PC-9 (cell line): ENCODE measurements at regions not wholly inside any gene's neighbourhood (a gene's known extent, or its start where the extent isn't known, plus 50 kb on each side); places are given as distances from the start of the nearest gene placed in this dataset.

ENCODE experiments used
- BruUV-seq: library from RNA; stranded (reverse); fragments of 400-500 nt; replicated peaks from 2 replicates; lab custom pipeline; 2021; lab: Mats Ljungman, UMichigan
- CTCF ChIA-PET: fragments of 300-600 bp; sonication (Branson Sonifier 250); formaldehyde crosslinking; loops from one replicate; lab custom pipeline; 2022; ENCODE audit warnings: antibody characterized with exemption; lab: Charles Lee
- POLR2A ChIA-PET: fragments of 300-600 bp; sonication (Branson Sonifier 250); formaldehyde crosslinking; loops from one replicate; lab custom pipeline; 2022; ENCODE audit warnings: antibody characterized with exemption; ENCODE audit not compliant: unreplicated experiment; lab: Charles Lee
- DNase-seq, 2 experiments: peaks; one replicate each; pipeline versions ENCODE4 v3.0.0 to v3.0.0-alpha.2; 2015 to 2022; ENCODE audit warnings: mixed read lengths in 1 of 2
- H2AFZ ChIP-seq: fragments of 200-600 bp; sonication (generic); 2 replicates; pipeline ENCODE4 v1.8.1; 2017; ENCODE audit warnings: antibody characterized with exemption
- H3F3A ChIP-seq: fragments of 200-600 bp; sonication (generic); 2 replicates; pipeline ENCODE4 v1.8.1; 2017; ENCODE audit warnings: antibody characterized with exemption, mild to moderate bottlenecking, low read depth; ENCODE audit not compliant: insufficient read depth
- H3K27ac ChIP-seq: fragments of 200-600 bp; sonication (generic); 2 replicates; pipeline ENCODE4 v1.6.1; 2016; ENCODE audit warnings: mixed run types
- H3K27me3 ChIP-seq: fragments of 200-600 bp; sonication (generic); 2 replicates; pipeline ENCODE4 v1.6.1; 2016; ENCODE audit warnings: low read depth, mixed run types; ENCODE audit not compliant: insufficient read depth
- H3K36me3 ChIP-seq: fragments of 200-600 bp; sonication (generic); 2 replicates; pipeline ENCODE4 v1.6.1; 2016; ENCODE audit warnings: low read depth, mixed run types
- H3K4me1 ChIP-seq: fragments of 200-600 bp; sonication (generic); replicated peaks from 2 replicates; pipeline ENCODE4 v1.6.1; 2016; ENCODE audit warnings: mixed run types; ENCODE audit not compliant: insufficient read depth
- H3K4me2 ChIP-seq: fragments of 200-600 bp; sonication (generic); 2 replicates; pipeline ENCODE4 v1.6.1; 2017; ENCODE audit warnings: mixed run types
- H3K4me3 ChIP-seq: fragments of 200-600 bp; sonication (generic); 2 replicates; pipeline ENCODE4 v1.6.1; 2016; ENCODE audit warnings: mixed run types
- H3K79me2 ChIP-seq: fragments of 200-600 bp; sonication (generic); 2 replicates; pipeline ENCODE4 v1.6.1; 2017; ENCODE audit warnings: low read depth, mixed run types
- H3K9me2 ChIP-seq: fragments of 200-600 bp; sonication (generic); 2 replicates; pipeline ENCODE4 v1.8.1; 2017; ENCODE audit warnings: mild to moderate bottlenecking; ENCODE audit not compliant: insufficient read depth
- H3K9me3 ChIP-seq: fragments of 200-600 bp; sonication (generic); 2 replicates; pipeline ENCODE4 v1.8.1; 2016; ENCODE audit warnings: low read depth; ENCODE audit not compliant: insufficient read depth
- H4K20me1 ChIP-seq: fragments of 200-600 bp; sonication (generic); 2 replicates; pipeline ENCODE4 v1.8.1; 2017; ENCODE audit not compliant: insufficient read depth
- EZH2 ChIP-seq: fragments of 200-600 bp; sonication (generic); IDR thresholded peaks from 2 replicates; pipeline ENCODE4 v1.8.0; 2017; ENCODE audit warnings: antibody characterized with exemption, low read depth
- intact Hi-C: fragments of 100-400 bp; cut with micrococcal nuclease; formaldehyde crosslinking; loops from one replicate; pipeline ENCODE4 v1.10.0; 2022; ENCODE audit not compliant: unreplicated experiment
- TF ChIP-seq, protein P1 (sequence below): fragments of 200-600 bp; sonication (generic); conservative IDR thresholded peaks from 2 replicates; pipeline ENCODE4 v1.6.1; 2017; ENCODE audit warnings: mixed run types, antibody characterized with exemption, mild to moderate bottlenecking, moderate library complexity

DNA sequence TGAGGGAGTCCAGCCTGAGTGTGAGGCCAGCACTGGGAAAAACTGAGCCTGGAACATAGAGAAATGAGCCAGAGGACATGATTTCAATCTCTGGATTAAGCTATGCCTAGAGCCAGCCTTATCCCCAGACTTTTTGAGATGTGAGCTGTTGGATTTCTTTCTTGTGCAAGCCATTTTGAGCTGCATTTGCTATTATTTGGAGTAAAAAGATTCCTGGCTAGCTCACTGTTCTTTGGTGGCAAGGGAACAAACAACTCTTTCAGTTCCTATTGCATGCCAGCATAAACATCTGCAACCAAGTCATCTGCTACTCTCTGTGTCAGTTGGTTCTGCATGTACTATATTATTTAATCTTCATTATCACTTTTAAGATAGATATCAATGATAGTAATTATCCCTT, 70.1 kb upstream of the MAN2A1 start:
- TF ChIP-seq, protein P1, sequence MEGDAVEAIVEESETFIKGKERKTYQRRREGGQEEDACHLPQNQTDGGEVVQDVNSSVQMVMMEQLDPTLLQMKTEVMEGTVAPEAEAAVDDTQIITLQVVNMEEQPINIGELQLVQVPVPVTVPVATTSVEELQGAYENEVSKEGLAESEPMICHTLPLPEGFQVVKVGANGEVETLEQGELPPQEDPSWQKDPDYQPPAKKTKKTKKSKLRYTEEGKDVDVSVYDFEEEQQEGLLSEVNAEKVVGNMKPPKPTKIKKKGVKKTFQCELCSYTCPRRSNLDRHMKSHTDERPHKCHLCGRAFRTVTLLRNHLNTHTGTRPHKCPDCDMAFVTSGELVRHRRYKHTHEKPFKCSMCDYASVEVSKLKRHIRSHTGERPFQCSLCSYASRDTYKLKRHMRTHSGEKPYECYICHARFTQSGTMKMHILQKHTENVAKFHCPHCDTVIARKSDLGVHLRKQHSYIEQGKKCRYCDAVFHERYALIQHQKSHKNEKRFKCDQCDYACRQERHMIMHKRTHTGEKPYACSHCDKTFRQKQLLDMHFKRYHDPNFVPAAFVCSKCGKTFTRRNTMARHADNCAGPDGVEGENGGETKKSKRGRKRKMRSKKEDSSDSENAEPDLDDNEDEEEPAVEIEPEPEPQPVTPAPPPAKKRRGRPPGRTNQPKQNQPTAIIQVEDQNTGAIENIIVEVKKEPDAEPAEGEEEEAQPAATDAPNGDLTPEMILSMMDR = no peak
- intact Hi-C loops = no loop called here
- no peak overlapping the region for H3K4me2 ChIP-seq
- H2AFZ ChIP-seq = no peak overlapping the region
- BruUV-seq = no TSS peak
- H4K20me1 ChIP-seq = no peaks in the 10 kb centered on the region
- H3K4me3 ChIP-seq = no peak overlapping the region
- POLR2A ChIA-PET = no interaction called here
- no peaks in the 10 kb centered on the region for H3K36me3 ChIP-seq
- H3K4me1 ChIP-seq = no peaks in the 10 kb centered on the region
- H3K27me3 ChIP-seq = no peaks in the 10 kb centered on the region
- H3K9me3 ChIP-seq = no peaks in the 10 kb centered on the region
- DNase-seq = no peak
- H3K9me2 ChIP-seq = no peaks in the 10 kb centered on the region
- CTCF ChIA-PET = no interaction called here
- no peaks in the 10 kb centered on the region for H3K79me2 ChIP-seq
- no peaks in the 10 kb centered on the region for H3F3A ChIP-seq
- H3K27ac ChIP-seq = no peak overlapping the region

DNA sequence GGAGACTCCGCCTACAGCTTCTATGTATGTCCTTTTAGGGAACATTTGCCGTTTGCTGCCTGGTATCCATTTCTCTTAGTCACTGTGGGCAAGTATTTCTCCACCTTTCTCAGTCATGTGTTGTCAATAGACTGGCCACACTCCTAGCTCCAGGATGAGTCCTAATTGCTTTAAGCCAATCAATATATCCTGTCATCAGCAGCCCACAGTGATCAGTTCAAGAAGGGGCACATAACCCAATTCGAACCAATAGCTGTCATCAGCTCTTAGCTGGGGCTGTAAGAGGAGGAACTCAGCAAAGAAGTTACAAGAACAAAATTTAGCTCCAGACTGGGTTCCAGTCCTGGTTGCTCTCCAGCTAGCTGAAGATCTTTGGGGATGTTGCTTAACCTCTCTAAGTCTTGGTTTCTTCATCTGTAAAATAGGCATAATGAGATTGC, 70.7 kb upstream of the MAN2A1 start:
- POLR2A ChIA-PET = no interaction called here
- BruUV-seq = no TSS peak
- CTCF ChIA-PET = no interaction called here

DNA sequence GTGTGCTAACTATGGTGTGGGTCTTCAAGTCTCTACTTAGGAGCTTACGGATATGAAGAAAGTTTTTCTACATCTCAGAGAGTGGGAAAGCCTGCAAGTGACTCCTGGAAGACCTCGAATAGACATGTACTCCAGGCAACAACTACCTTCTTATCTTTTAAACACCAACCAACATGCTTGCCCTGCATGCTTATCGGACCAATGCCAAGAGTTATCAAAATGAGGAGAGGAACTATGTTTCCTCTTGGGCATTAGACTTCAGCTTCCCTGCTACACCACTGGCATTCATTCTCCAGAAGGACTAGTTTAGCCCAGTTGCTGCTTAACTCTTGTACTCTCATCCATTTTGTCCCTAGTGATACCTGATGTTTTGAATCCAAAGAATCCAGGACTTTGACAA, 74.7 kb upstream of the MAN2A1 start:
- no peaks in the 10 kb centered on the region for H3K27me3 ChIP-seq
- intact Hi-C loops = no loop called here
- H3K4me1 ChIP-seq = no peaks in the 10 kb centered on the region
- no peaks in the 10 kb centered on the region for H4K20me1 ChIP-seq
- DNase-seq = no peak
- H3K4me2 ChIP-seq = no peak overlapping the region
- no peaks in the 10 kb centered on the region for H3K9me3 ChIP-seq
- no TSS peak for BruUV-seq
- H3K27ac ChIP-seq = no peak overlapping the region
- POLR2A ChIA-PET = no interaction called here
- H3K9me2 ChIP-seq = no peaks in the 10 kb centered on the region
- H3K79me2 ChIP-seq = no peaks in the 10 kb centered on the region
- H3K36me3 ChIP-seq = no peaks in the 10 kb centered on the region
- H3F3A ChIP-seq = no peaks in the 10 kb centered on the region
- TF ChIP-seq, protein P1 = no peak
- TF ChIP-seq EZH2 = no peak
- H3K4me3 ChIP-seq = no peak overlapping the region
- CTCF ChIA-PET = no interaction called here
- H2AFZ ChIP-seq = no peak overlapping the region

More for the DNA sequence above, 70.7 kb upstream of the MAN2A1 start:
- Histone ChIP-seq H3K4me3 (no peak overlapping the region), H3K27ac (no peak overlapping the region), H3K79me2 (no peaks in the 10 kb centered on the region), H3K9me2 (no peaks in the 10 kb centered on the region), H2AFZ (no peak overlapping the region), H4K20me1 (no peaks in the 10 kb centered on the region), H3K9me3 (no peaks in the 10 kb centered on the region), H3K36me3 (no peaks in the 10 kb centered on the region), H3K4me1 (no peaks in the 10 kb centered on the region), H3K4me2 (no peak overlapping the region), H3F3A (no peaks in the 10 kb centered on the region), H3K27me3 (no peaks in the 10 kb centered on the region)
- intact Hi-C loops = no loop called here
- TF ChIP-seq, protein P1 = no peak
- no peak for TF ChIP-seq EZH2
- no peak for DNase-seq
